NCI-H1105 (cell line): ENCODE measurements at regions not wholly inside any gene's neighbourhood (a gene's known extent, or its start where the extent isn't known, plus 50 kb on each side); places are given as distances from the start of the nearest gene placed in this dataset.

Experiments
- DNase-seq: peaks from one replicate; lab custom pipeline; 2025; lab: John Stamatoyannopoulos, UW

DNA sequence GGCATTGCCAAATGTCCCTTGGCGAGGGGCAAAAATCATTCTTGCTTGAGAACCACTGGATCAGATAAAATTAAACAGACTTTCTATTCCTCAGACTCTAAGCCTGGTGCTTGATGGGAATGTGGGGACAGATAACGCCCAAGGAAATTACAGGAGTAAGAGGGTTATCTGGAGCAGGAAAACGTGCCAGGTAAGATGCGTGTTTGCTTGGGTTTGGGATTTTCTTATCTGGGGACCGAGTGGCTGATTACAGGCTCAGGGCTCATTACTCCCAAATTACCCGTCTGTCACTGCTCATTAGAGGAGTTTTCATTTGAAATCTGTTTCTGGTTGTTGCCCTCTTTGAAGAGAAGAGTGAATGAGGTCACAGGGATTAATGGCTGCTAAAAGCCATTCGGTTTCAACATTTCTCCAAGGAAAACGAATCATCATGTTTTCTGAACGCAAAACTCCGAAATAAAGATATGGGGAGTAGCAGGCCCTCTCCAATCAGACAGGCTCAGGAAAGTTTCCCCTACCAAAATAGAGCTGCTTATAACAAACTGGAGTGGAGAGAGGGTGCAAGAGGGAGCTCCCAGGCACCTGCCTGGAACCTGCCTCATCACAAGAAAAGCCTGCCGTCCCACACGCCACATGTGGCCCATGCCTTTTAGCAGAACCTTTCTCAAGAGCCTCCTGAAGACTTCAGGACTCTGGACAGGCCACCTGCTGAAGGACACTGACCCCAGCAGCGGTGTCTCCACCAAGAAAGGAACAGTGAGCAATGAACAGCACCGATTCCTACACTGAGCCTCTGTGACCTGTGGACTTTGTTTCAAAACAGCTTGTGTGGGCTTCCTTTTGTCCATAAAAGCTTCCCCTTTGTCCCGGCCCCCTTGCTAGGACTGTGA, 136.4 kb downstream of the ICE1 start:
- no peak for DNase-seq

DNA sequence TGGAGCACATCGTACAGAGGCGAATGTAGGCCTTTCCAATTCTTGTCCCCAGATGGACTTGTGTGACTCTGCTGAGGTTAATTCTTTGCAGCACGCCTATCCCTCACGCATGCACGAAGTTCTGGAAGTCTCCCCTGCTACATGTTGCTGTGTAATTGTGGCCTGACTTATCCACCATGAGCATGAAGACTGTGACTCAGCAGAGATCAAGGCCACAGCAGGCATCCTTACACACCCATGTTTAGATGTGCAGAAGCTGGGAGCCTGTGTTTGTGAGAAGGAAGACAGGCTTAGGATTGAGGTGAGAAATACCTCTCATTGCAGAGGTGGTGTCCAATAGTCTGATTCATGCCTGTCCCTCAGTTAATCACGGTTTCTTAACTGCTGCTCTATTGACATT, 135.6 kb downstream of the ICE1 start:
- DNase-seq, result no peak

DNA sequence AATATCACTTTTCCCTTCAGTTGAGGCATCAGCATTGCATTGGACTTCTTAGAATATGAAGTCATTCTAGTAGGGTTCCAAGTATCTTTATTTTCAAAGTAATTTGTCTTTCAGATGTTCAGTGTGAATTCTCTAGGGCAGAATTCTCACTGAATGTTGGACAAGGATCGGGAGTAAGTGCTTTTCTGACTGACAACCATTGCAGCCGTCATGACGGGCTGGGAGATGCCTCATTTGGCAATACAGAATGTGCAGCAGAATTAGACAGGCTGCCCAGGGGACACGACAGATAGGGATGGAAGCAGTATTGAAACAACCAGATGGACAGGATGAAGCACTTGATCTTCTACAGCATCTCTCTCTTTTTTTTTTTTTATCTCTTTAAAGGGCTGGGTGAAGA, 129.0 kb downstream of the ICE1 start:
- no peak for DNase-seq

DNA sequence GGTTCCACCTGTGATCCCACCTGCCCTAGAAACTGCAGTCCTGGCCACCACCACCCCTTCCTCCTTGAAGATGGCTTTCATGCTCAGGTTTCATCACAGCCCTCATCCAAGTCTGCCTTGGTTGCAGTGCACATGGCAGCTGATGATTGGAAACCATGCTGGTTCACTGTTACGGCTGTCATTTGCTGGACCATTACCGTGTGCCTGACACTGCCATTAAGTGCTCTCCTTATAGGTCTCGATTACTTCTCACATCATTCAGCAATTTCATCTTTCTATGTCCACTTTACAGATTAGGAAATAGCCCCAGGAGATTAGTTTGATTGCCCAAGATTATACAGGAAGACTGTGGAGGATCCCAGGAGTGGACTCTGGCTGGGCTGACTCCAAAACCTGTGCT, 123.9 kb downstream of the ICE1 start:
- DNase-seq, result no peak

DNA sequence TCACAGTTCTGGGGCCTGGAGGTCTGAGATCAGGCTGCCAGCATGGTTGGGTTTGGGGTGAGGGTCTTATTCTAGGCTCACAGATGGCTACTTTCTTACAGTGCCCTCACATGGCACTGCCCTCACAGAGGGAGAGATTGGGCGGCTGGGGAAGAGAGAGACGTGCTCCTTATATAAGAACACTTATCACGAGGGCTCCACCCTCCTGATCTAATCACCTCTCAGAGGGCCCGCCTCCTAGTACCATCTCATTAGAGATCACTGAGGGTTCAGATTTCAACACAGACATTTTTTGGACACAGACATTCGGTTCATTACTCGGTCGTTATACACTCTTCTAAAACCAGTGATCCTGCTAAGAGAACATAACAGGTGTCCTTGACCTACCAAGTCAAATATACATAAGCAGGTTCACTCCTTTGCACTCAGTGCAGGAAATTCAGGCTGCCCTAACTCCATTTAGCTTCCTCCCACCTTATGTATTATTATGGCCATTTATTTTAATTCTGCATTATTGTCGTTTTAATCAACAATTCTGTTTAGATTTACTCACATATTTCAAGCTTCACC, 121.7 kb downstream of the ICE1 start:
- no peak for DNase-seq

GRCh38 chr5:5542654-5543053, 120.2 kb downstream of the ICE1 start:
- DNase-seq, result no peak

- DNase-seq, result no peak
Observed at GRCh38 chr5:5540065-5540464, 117.6 kb downstream of the ICE1 start.
